ENCODE measurements at regions not wholly inside any gene's neighbourhood (a gene's known extent, or its start where the extent isn't known, plus 50 kb on each side); places are given as distances from the start of the nearest gene placed in this dataset.

DNA sequence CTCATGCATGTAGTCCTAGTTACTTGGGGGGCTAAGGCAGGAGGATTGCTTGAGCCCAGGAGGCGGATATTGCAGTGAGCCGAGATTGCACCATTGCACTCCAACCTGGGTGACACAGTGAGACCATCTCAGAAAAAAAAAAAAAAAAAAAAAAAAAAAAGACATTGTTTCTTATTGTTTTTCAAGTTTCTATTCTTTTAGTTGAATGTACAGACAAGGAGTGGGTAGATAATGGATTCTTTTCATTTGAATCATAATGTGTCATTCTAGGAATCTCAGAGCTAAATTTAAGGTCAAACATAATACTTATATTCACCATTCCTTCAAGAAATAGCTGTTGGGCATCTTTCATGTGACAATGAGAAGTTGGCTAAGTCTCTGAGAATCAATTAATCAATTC, 157.0 kb upstream of the C21orf91 start:
- no peak for TF ChIP-seq RFX5 (IDR thresholded peaks at IDR 0.05; ENCODE audit: low read depth, low read length)
- TF ChIP-seq, protein P1, sequence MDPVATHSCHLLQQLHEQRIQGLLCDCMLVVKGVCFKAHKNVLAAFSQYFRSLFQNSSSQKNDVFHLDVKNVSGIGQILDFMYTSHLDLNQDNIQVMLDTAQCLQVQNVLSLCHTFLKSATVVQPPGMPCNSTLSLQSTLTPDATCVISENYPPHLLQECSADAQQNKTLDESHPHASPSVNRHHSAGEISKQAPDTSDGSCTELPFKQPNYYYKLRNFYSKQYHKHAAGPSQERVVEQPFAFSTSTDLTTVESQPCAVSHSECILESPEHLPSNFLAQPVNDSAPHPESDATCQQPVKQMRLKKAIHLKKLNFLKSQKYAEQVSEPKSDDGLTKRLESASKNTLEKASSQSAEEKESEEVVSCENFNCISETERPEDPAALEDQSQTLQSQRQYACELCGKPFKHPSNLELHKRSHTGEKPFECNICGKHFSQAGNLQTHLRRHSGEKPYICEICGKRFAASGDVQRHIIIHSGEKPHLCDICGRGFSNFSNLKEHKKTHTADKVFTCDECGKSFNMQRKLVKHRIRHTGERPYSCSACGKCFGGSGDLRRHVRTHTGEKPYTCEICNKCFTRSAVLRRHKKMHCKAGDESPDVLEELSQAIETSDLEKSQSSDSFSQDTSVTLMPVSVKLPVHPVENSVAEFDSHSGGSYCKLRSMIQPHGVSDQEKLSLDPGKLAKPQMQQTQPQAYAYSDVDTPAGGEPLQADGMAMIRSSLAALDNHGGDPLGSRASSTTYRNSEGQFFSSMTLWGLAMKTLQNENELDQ (CRISPR knock-in tag; IDR thresholded peaks at IDR 0.05; ENCODE audit: borderline replicate concordance), result no peak
- TF ChIP-seq, protein P2, sequence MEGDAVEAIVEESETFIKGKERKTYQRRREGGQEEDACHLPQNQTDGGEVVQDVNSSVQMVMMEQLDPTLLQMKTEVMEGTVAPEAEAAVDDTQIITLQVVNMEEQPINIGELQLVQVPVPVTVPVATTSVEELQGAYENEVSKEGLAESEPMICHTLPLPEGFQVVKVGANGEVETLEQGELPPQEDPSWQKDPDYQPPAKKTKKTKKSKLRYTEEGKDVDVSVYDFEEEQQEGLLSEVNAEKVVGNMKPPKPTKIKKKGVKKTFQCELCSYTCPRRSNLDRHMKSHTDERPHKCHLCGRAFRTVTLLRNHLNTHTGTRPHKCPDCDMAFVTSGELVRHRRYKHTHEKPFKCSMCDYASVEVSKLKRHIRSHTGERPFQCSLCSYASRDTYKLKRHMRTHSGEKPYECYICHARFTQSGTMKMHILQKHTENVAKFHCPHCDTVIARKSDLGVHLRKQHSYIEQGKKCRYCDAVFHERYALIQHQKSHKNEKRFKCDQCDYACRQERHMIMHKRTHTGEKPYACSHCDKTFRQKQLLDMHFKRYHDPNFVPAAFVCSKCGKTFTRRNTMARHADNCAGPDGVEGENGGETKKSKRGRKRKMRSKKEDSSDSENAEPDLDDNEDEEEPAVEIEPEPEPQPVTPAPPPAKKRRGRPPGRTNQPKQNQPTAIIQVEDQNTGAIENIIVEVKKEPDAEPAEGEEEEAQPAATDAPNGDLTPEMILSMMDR (IDR thresholded peaks at IDR 0.05 in 2 of 3, conservative IDR thresholded peaks at IDR 0.05 in 1 of 3; ENCODE audit: insufficient read depth in 2 of 3, low read depth in 1 of 3, low read length in 3 of 3), result no peak
- no peak for TF ChIP-seq RBM15 (IDR thresholded peaks at IDR 0.05; ENCODE audit: insufficient read depth, low read length)
- no peak for TF ChIP-seq SRSF1 (IDR thresholded peaks at IDR 0.05; ENCODE audit: low read depth, low read length)
- no peak for TF ChIP-seq CC2D1A (IDR thresholded peaks at IDR 0.05)
- TF ChIP-seq POLR2AphosphoS5 (IDR thresholded peaks at IDR 0.05; ENCODE audit: control insufficient read depth, insufficient read depth, low read depth, low read length), result no peak
- TF ChIP-seq, protein P3, sequence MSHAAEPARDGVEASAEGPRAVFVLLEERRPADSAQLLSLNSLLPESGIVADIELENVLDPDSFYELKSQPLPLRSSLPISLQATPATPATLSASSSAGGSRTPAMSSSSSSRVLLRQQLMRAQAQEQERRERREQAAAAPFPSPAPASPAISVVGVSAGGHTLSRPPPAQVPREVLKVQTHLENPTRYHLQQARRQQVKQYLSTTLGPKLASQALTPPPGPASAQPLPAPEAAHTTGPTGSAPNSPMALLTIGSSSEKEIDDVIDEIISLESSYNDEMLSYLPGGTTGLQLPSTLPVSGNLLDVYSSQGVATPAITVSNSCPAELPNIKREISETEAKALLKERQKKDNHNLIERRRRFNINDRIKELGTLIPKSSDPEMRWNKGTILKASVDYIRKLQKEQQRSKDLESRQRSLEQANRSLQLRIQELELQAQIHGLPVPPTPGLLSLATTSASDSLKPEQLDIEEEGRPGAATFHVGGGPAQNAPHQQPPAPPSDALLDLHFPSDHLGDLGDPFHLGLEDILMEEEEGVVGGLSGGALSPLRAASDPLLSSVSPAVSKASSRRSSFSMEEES (CRISPR knock-in tag; IDR thresholded peaks at IDR 0.05), result no peak
- TF ChIP-seq KLF13 (tag; IDR thresholded peaks at IDR 0.05; ENCODE audit: borderline replicate concordance, low read depth), result no peak
- TF ChIP-seq BRF1 (IDR thresholded peaks at IDR 0.05; ENCODE audit: borderline replicate concordance, extremely low read depth, insufficient read length), result no peak
- no peak for TF ChIP-seq TSC22D4 (tag; IDR thresholded peaks at IDR 0.05)
- TF ChIP-seq, protein P4, sequence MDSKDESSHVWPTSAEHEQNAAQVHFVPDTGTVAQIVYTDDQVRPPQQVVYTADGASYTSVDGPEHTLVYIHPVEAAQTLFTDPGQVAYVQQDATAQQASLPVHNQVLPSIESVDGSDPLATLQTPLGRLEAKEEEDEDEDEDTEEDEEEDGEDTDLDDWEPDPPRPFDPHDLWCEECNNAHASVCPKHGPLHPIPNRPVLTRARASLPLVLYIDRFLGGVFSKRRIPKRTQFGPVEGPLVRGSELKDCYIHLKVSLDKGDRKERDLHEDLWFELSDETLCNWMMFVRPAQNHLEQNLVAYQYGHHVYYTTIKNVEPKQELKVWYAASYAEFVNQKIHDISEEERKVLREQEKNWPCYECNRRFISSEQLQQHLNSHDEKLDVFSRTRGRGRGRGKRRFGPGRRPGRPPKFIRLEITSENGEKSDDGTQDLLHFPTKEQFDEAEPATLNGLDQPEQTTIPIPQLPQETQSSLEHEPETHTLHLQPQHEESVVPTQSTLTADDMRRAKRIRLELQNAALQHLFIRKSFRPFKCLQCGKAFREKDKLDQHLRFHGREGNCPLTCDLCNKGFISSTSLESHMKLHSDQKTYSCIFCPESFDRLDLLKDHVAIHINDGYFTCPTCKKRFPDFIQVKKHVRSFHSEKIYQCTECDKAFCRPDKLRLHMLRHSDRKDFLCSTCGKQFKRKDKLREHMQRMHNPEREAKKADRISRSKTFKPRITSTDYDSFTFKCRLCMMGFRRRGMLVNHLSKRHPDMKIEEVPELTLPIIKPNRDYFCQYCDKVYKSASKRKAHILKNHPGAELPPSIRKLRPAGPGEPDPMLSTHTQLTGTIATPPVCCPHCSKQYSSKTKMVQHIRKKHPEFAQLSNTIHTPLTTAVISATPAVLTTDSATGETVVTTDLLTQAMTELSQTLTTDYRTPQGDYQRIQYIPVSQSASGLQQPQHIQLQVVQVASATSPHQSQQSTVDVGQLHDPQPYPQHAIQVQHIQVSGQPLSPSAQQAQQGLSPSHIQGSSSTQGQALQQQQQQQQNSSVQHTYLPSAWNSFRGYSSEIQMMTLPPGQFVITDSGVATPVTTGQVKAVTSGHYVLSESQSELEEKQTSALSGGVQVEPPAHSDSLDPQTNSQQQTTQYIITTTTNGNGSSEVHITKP (IDR thresholded peaks at IDR 0.05; ENCODE audit: partially characterized antibody), result no peak
- TF ChIP-seq, protein P5, sequence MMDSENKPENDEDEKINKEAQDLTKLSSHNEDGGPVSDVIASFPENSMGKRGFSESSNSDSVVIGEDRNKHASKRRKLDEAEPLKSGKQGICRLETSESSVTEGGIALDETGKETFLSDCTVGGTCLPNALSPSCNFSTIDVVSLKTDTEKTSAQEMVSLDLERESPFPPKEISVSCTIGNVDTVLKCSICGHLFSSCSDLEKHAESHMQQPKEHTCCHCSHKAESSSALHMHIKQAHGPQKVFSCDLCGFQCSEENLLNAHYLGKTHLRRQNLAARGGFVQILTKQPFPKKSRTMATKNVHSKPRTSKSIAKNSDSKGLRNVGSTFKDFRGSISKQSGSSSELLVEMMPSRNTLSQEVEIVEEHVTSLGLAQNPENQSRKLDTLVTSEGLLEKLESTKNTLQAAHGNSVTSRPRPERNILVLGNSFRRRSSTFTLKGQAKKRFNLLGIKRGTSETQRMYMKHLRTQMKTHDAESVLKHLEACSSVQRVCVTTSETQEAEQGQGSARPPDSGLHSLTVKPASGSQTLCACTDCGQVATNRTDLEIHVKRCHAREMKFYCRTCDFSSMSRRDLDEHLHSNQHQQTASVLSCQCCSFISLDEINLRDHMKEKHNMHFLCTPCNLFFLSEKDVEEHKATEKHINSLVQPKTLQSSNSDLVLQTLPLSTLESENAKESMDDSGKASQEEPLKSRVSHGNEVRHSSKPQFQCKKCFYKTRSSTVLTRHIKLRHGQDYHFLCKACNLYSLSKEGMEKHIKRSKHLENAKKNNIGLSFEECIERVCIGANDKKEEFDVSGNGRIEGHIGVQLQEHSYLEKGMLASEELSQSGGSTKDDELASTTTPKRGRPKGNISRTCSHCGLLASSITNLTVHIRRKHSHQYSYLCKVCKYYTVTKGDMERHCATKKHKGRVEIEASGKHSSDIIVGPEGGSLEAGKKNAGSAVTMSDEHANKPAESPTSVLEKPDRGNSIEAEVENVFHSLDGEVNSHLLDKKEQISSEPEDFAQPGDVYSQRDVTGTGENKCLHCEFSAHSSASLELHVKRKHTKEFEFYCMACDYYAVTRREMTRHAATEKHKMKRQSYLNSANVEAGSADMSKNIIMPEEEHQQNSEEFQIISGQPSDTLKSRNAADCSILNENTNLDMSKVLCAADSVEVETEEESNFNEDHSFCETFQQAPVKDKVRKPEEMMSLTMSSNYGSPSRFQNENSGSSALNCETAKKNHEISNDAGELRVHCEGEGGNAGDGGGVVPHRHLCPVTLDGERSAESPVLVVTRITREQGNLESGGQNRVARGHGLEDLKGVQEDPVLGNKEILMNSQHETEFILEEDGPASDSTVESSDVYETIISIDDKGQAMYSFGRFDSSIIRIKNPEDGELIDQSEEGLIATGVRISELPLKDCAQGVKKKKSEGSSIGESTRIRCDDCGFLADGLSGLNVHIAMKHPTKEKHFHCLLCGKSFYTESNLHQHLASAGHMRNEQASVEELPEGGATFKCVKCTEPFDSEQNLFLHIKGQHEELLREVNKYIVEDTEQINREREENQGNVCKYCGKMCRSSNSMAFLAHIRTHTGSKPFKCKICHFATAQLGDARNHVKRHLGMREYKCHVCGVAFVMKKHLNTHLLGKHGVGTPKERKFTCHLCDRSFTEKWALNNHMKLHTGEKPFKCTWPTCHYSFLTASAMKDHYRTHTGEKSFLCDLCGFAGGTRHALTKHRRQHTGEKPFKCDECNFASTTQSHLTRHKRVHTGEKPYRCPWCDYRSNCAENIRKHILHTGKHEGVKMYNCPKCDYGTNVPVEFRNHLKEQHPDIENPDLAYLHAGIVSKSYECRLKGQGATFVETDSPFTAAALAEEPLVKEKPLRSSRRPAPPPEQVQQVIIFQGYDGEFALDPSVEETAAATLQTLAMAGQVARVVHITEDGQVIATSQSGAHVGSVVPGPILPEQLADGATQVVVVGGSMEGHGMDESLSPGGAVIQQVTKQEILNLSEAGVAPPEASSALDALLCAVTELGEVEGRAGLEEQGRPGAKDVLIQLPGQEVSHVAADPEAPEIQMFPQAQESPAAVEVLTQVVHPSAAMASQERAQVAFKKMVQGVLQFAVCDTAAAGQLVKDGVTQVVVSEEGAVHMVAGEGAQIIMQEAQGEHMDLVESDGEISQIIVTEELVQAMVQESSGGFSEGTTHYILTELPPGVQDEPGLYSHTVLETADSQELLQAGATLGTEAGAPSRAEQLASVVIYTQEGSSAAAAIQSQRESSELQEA (IDR thresholded peaks at IDR 0.05; ENCODE audit: low read depth), result no peak
- no peak for TF ChIP-seq SMARCA5 (IDR thresholded peaks at IDR 0.05)
